Ascending aorta (tissue), 2 donors: ENCODE measurements at regions not wholly inside any gene's neighbourhood (a gene's known extent, or its start where the extent isn't known, plus 50 kb on each side); places are given as distances from the start of the nearest gene placed in this dataset.
A peak's percentile ranks its signal among the peaks of the same experiment; 100 is the strongest.

Experiments
- DNase-seq, 2 donors: peaks; one replicate each; pipeline ENCODE4 v3.0.0-alpha.2; 2019; ENCODE audit warnings: low spot score in 2 of 2
- H3K27ac ChIP-seq, 2 donors: fragments of 200-600 bp; sonication (generic); one replicate each; pipeline ENCODE4 v1.5.1; 2016 to 2017; ENCODE audit warnings: mild to moderate bottlenecking in 1 of 2
- H3K27me3 ChIP-seq: fragments of 200-600 bp; sonication (generic); one replicate; pipeline ENCODE4 v1.5.1; 2017
- H3K36me3 ChIP-seq, 2 donors: fragments of 200-600 bp; sonication (generic); one replicate each; pipeline ENCODE4 v1.5.1; 2016
- H3K4me1 ChIP-seq, 2 donors: fragments of 200-600 bp; sonication (generic); one replicate each; pipeline ENCODE4 v1.5.1; 2016 to 2017; ENCODE audit warnings: mild to moderate bottlenecking in 1 of 2
- H3K4me3 ChIP-seq, 2 donors: fragments of 200-600 bp; sonication (generic); one replicate each; pipeline ENCODE4 v1.5.1; 2016 to 2017; ENCODE audit warnings: mild to moderate bottlenecking in 1 of 2
- H3K9me3 ChIP-seq, 2 donors: fragments of 200-600 bp; sonication (generic); one replicate each; pipeline ENCODE4 v1.5.1; 2016
- CTCF ChIP-seq, 3 experiments: fragments of 200-600 bp in 2 of 3; fragments of 450-650 bp in 1 of 3; sonication (generic) in 2 of 3; IDR thresholded peaks; one replicate each; pipeline ENCODE4 v1.5.1; 2016 to 2019; ENCODE audit warnings: antibody characterized with exemption in 3 of 3, mild to moderate bottlenecking in 1 of 3, moderate library complexity in 1 of 3
- intact Hi-C: fragments of 100-400 bp; cut with DNase I; formaldehyde crosslinking; loops from one replicate; pipeline ENCODE4 v1.15.1; 2023

GRCh38 chr9:118569148-118569547, 800.1 kb downstream of the BRINP1 start:
- no peak for TF ChIP-seq CTCF (IDR thresholded peaks at IDR 0.05)
- intact Hi-C loops = no loop called here

GRCh38 chr9:118570066-118570465, 799.2 kb downstream of the BRINP1 start:
- no peaks in the 10 kb centered on the region for H3K4me1 ChIP-seq
- TF ChIP-seq CTCF (IDR thresholded peaks at IDR 0.05) = no peak
- intact Hi-C loops = loop anchor here (10.0 kb wide), 1 partner anchor 435 kb away; no protein-coding TSS in a partner anchor
- no peaks in the 10 kb centered on the region for H3K9me3 ChIP-seq
- no peak for DNase-seq
- no peak overlapping the region for H3K27ac ChIP-seq
- H3K27me3 ChIP-seq = no peaks in the 10 kb centered on the region
- no peaks in the 10 kb centered on the region for H3K36me3 ChIP-seq
- H3K4me3 ChIP-seq = no peak overlapping the region

More at GRCh38 chr9:118569148-118569547, 800.1 kb downstream of the BRINP1 start:
- no peak for DNase-seq
- Histone ChIP-seq H3K4me3 (no peak overlapping the region), H3K36me3 (no peaks in the 10 kb centered on the region), H3K27me3 (no peaks in the 10 kb centered on the region), H3K27ac (no peak overlapping the region), H3K4me1 (no peaks in the 10 kb centered on the region), H3K9me3 (no peaks in the 10 kb centered on the region)

GRCh38 chr9:118575341-118576070, 793.7 kb downstream of the BRINP1 start:
- H3K36me3 ChIP-seq = no peaks in the 10 kb centered on the region
- H3K4me1 ChIP-seq = peaks cover 0 to 9% of the 10 kb centered on the region in 2 donors
- DNase-seq = no peak
- H3K27ac ChIP-seq = peak overlapping the region; percentile 38 to 57
- no peak for TF ChIP-seq CTCF (IDR thresholded peaks at IDR 0.05)
- H3K27me3 ChIP-seq = no peaks in the 10 kb centered on the region
- intact Hi-C loops = loop anchor here (5.0 to 10.0 kb wide), 2 partner anchors 43 to 429 kb away; no protein-coding TSS in a partner anchor
- peaks cover 0 to 3% of the 10 kb centered on the region in 2 donors for H3K9me3 ChIP-seq
- H3K4me3 ChIP-seq = no peak overlapping the region

- H3K4me1 ChIP-seq = peaks cover 0 to 9% of the 10 kb centered on the region in 2 donors
- H3K4me3 ChIP-seq = no peak overlapping the region
- H3K27ac ChIP-seq = peak overlapping the region; percentile 54 to 57
- intact Hi-C loops = loop anchor here (5.0 to 10.0 kb wide), 2 partner anchors 45 to 428 kb away; no protein-coding TSS in a partner anchor
- no peak for TF ChIP-seq CTCF (IDR thresholded peaks at IDR 0.05)
- H3K36me3 ChIP-seq = no peaks in the 10 kb centered on the region
- H3K27me3 ChIP-seq = no peaks in the 10 kb centered on the region
- no peak for DNase-seq
- H3K9me3 ChIP-seq = peaks cover 0 to 3% of the 10 kb centered on the region in 2 donors
These were observed 792.1 kb downstream of the BRINP1 start for GRCh38 chr9:118577121-118577520.

GRCh38 chr9:118578467-118578866, 790.8 kb downstream of the BRINP1 start:
- Histone ChIP-seq H3K36me3 (no peaks in the 10 kb centered on the region), H3K4me3 (no peak overlapping the region), H3K4me1 (peaks cover 0 to 9% of the 10 kb centered on the region in 2 donors), H3K27ac (peak overlapping the region; percentile 45 to 57), H3K27me3 (no peaks in the 10 kb centered on the region), H3K9me3 (peaks cover 0 to 3% of the 10 kb centered on the region in 2 donors)
- DNase-seq = no peak
- TF ChIP-seq CTCF (IDR thresholded peaks at IDR 0.05) = no peak
- intact Hi-C loops = loop anchor here (5.0 to 10.0 kb wide), 2 partner anchors 46 to 426 kb away; no protein-coding TSS in a partner anchor
